ENCODE measurements at regions not wholly inside any gene's neighbourhood (a gene's known extent, or its start where the extent isn't known, plus 50 kb on each side); places are given as distances from the start of the nearest gene placed in this dataset.

GRCh38 chr11:127609025-127609773, 608.6 kb upstream of the KIRREL3 start:
- no peak for DNase-seq (ENCODE audit: low read depth)

- no peak for DNase-seq (ENCODE audit: low read depth)
Measured at GRCh38 chr11:127607487-127608085, 607.0 kb upstream of the KIRREL3 start.

GRCh38 chr11:127601578-127601977, 601.0 kb upstream of the KIRREL3 start:
- no peak for DNase-seq (ENCODE audit: low read depth)

- no peak for DNase-seq (ENCODE audit: low read depth)
Measured at GRCh38 chr11:127600674-127601073, 600.1 kb upstream of the KIRREL3 start.

GRCh38 chr11:127598476-127598875, 597.9 kb upstream of the KIRREL3 start:
- no peak for DNase-seq (ENCODE audit: low read depth)

- no peak for DNase-seq (ENCODE audit: low read depth)
Measured at GRCh38 chr11:127596433-127596832, 595.9 kb upstream of the KIRREL3 start.

GRCh38 chr11:127592371-127592770, 591.8 kb upstream of the KIRREL3 start:
- DNase-seq (ENCODE audit: low read depth) = no peak

GRCh38 chr11:127590314-127590713, 589.7 kb upstream of the KIRREL3 start:
- peak; percentile 35 for DNase-seq (ENCODE audit: low read depth)

- DNase-seq (ENCODE audit: low read depth) = no peak
Measured at GRCh38 chr11:127588431-127588830, 587.9 kb upstream of the KIRREL3 start.

GRCh38 chr11:127587511-127587910, 586.9 kb upstream of the KIRREL3 start:
- no peak for DNase-seq (ENCODE audit: low read depth)

- DNase-seq (ENCODE audit: low read depth) = no peak
Measured at GRCh38 chr11:127576210-127576609, 575.6 kb upstream of the KIRREL3 start.

GRCh38 chr11:127574478-127574877, 573.9 kb upstream of the KIRREL3 start:
- no peak for DNase-seq (ENCODE audit: low read depth)

GRCh38 chr11:127568891-127569290, 568.3 kb upstream of the KIRREL3 start:
- DNase-seq (ENCODE audit: low read depth) = no peak

GRCh38 chr11:127567237-127567932, 566.8 kb upstream of the KIRREL3 start:
- no peak for DNase-seq (ENCODE audit: low read depth)

GRCh38 chr11:127564810-127565209, 564.2 kb upstream of the KIRREL3 start:
- peak; percentile 35 for DNase-seq (ENCODE audit: low read depth)

- DNase-seq (ENCODE audit: low read depth) = no peak
Measured at GRCh38 chr11:127559978-127560377, 559.4 kb upstream of the KIRREL3 start.

GRCh38 chr11:127552446-127552845, 551.9 kb upstream of the KIRREL3 start:
- no peak for DNase-seq (ENCODE audit: low read depth)

GRCh38 chr11:127531167-127531566, 530.6 kb upstream of the KIRREL3 start:
- DNase-seq (ENCODE audit: low read depth) = no peak

GRCh38 chr11:127528297-127528696, 527.7 kb upstream of the KIRREL3 start:
- no peak for DNase-seq (ENCODE audit: low read depth)

- DNase-seq (ENCODE audit: low read depth) = no peak
Measured at GRCh38 chr11:127524618-127525017, 524.0 kb upstream of the KIRREL3 start.

GRCh38 chr11:127521413-127521812, 520.8 kb upstream of the KIRREL3 start:
- peak; percentile 93 for DNase-seq (ENCODE audit: low read depth)

- no peak for DNase-seq (ENCODE audit: low read depth)
Measured at GRCh38 chr11:127507851-127508250, 507.3 kb upstream of the KIRREL3 start.

GRCh38 chr11:127506647-127507046, 506.1 kb upstream of the KIRREL3 start:
- no peak for DNase-seq (ENCODE audit: low read depth)
